GM12872 (cell line): ENCODE measurements at regions not wholly inside any gene's neighbourhood (a gene's known extent, or its start where the extent isn't known, plus 50 kb on each side); places are given as distances from the start of the nearest gene placed in this dataset.

Experiments
- CTCF ChIP-seq: IDR thresholded peaks from 3 replicates; pipeline ENCODE4 v1.5.1; 2011; ENCODE audit warnings: low read depth, mild to moderate bottlenecking, low read length, moderate library complexity; ENCODE audit not compliant: insufficient read depth

DNA sequence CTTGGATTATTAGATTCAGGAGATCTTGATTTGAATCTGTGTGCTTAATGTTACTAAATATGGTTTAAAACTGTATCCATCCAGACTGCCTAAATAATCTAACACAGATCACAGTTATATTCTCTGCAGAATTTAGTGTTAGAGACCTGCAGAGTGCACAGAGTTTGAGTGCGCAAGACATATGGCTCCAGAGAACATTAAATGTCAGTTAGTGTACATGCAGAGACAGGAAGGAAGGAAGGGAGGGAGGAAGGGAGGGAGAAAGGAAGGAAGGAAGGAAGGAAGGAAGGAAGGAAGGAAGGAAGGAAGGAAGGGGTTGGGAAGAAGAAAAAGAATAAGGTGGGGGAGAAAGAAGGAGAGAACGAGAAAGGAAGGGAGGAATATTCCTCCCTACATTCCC is 210.0 kb upstream of the COX7C start:
- TF ChIP-seq CTCF: no peak

DNA sequence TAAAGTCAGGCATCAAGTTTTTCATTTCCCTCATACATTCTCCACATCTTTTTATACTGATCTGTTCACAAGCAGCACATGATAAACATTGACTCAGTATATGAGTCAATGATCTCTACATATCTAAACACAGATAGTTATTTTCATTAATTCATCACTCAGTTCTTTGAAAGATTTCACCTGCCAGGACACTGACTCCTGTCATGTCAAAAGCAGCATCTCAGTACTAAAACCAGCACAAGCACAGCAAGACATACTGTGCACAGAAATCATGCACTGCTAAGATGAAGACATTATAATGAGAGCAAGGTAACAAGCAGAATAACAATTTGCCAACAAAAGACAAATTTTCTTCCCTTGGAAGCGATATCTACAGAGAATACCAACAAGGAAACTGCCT is 206.1 kb upstream of the COX7C start:
- TF ChIP-seq CTCF: no peak

DNA sequence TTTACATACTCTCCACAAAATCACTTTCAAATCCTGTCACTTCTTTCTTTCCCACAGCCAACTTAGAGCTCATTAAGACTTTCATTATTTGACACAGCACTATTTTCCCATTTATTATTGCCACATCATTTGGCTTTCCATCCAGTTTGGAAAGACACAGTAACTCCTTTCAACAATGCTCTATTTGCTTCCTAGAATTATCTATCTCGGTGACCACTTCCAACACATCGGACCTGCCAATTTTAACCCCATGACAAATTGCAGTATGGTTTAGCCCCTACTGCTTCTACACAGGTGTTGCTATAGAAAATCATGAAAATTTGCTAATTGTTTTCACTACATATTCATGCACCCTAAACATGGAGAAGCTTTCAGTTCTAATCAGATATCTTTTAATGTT is 190.6 kb upstream of the COX7C start:
- TF ChIP-seq CTCF: no peak

GRCh38 chr5:86439593-86440110 is 178.1 kb upstream of the COX7C start:
- TF ChIP-seq CTCF: no peak

DNA sequence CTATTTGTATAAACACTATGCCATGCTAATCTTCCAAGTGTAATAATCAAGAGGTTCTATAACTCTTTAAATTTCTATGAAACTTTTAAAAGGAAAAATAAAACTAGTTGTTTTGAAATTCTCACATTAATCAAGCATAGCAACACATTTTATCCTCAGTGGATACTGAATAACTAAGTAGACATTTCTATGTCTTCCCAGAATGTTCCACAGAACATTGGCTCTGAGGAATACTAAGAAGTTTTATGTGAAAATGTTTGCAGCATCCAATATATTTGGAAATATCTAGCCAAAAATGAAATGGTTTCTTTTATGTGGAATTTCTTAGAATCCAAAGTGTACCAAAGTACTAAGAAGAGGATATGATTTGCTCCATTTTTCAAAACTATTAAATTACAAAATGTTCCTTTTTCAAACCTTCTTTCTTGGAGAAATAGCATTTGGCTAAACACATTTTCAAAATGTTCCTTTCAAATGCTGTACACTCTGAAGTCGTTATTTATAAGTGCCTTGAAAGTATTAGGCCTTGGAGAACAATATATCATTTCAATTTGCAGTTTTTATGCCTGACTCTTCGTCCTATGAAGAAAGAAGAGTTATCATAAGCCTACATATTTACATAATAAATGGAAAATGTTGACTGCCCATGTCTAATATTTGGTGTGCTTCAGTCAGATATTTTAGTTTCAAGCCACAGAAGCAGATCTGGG is 175.6 kb upstream of the COX7C start:
- TF ChIP-seq CTCF: no peak

DNA sequence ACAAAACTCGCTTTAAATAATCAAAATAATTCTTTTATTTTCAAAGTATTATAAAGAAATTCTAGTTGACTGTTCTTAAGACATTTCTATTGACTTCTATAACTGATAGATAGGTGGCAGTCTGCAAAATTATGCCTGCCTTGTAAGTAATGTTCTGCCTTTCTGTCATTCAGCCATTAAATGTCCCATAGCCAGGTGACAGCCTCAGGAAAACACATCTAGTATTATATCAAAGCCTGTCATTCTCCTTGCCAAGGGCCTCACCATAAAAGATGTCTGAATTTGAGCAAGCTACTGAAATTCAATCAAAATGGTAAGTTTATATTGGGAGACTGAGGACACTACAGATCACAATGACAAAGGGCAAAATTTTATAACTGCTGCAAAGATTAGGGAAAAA is 170.4 kb upstream of the COX7C start:
- no peak for TF ChIP-seq CTCF

DNA sequence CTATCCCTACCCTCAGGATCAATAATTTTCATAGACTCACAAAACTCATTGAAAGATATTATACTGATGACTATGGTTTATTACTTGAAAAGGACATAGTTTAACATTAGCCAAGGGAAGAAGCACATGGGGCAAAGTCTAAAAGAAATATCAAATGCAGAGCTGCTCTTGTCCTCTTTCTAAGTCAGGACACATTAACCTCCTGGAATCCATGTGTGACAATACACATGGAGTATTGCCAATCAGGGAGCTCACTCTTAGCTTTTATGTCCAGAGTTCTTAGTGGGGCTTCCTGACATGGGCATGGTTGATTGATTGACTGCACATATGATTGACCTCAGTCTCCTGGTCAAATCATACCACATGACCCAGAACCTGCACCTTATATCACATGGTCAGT is 165.5 kb upstream of the COX7C start:
- TF ChIP-seq CTCF: no peak
